ENCODE measurements at regions not wholly inside any gene's neighbourhood (a gene's known extent, or its start where the extent isn't known, plus 50 kb on each side); places are given as distances from the start of the nearest gene placed in this dataset.

DNA sequence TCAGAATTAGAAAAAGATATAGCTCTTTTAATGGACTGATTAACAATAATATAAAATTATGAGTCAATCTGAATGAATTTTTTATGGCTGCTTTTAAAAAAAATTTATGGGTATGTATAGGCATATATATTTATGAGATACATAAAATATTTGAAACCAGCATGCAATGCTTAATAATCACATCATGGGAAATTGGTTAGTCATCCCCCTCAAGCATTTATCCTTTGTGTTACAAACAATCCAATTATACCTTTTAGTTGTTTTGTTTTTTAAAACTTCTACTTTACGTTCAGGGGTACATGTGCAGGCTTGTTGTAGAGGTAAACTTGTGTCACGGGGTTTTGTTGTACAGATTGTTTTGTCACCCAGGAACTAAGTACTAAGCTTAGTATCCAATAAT is 63.4 kb upstream of the HMGCLL1 start:
- no peak for DNase-seq (ENCODE audit: low read depth)

- peak; percentile 53 for DNase-seq (ENCODE audit: low read depth)
Measured at GRCh38 chr6:55636406-55637102, 57.6 kb upstream of the HMGCLL1 start.

- no peak for DNase-seq (ENCODE audit: low read depth)
Measured at GRCh38 chr6:55633471-55633870, 54.5 kb upstream of the HMGCLL1 start.

DNA sequence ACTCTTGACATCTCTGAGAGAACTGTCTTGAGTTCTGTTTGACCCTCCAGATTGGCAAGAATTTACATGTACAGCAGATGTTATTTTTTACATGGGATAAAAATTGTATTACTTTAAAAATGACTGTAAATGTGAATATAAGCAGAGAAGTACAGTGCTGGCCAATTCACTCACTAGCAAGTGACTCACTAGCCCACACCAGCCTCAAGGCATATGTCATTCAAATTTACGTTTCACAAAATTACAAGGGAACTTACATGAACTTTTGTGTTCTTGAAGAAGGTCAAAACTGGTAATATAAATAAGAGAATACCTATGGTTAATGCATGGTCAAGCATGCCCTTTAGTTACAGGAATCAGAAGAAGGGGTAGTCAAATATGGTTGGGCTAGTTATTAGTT is 54.0 kb upstream of the HMGCLL1 start:
- DNase-seq (ENCODE audit: low read depth): peak; percentile 1

Measured in renal cortical epithelial cell (primary cell).